CMK (cell line): ENCODE measurements at regions not wholly inside any gene's neighbourhood (a gene's known extent, or its start where the extent isn't known, plus 50 kb on each side); places are given as distances from the start of the nearest gene placed in this dataset.

Experiments
- DNase-seq: peaks from one replicate; pipeline ENCODE4 v3.0.0-alpha.2; 2010; ENCODE audit warnings: low read depth

GRCh38 chr3:159789017-159789416, 199.6 kb upstream of the IL12A start:
- no peak for DNase-seq

GRCh38 chr3:159789742-159790635, 198.6 kb upstream of the IL12A start:
- no peak for DNase-seq

GRCh38 chr3:159791336-159791735, 197.3 kb upstream of the IL12A start:
- no peak for DNase-seq

- DNase-seq = no peak
Observed at GRCh38 chr3:159792070-159792469, 196.6 kb upstream of the IL12A start.

- no peak for DNase-seq
Observed at GRCh38 chr3:159795042-159795441, 193.6 kb upstream of the IL12A start.

GRCh38 chr3:159795681-159796175, 192.9 kb upstream of the IL12A start:
- DNase-seq = no peak

GRCh38 chr3:159796226-159796625, 192.4 kb upstream of the IL12A start:
- no peak for DNase-seq

GRCh38 chr3:159796744-159797143, 191.9 kb upstream of the IL12A start:
- no peak for DNase-seq

GRCh38 chr3:159797771-159798170, 190.9 kb upstream of the IL12A start:
- no peak for DNase-seq

- DNase-seq = no peak
Observed at GRCh38 chr3:159798951-159799350, 189.7 kb upstream of the IL12A start.

GRCh38 chr3:159800434-159801155, 188.0 kb upstream of the IL12A start:
- no peak for DNase-seq

GRCh38 chr3:159802864-159803263, 185.8 kb upstream of the IL12A start:
- DNase-seq = no peak

GRCh38 chr3:159803459-159803858, 185.2 kb upstream of the IL12A start:
- DNase-seq = no peak

GRCh38 chr3:159804726-159805410, 183.8 kb upstream of the IL12A start:
- peak; percentile 7 for DNase-seq

- DNase-seq = no peak
Observed at GRCh38 chr3:159805411-159805772, 183.2 kb upstream of the IL12A start.

GRCh38 chr3:159806412-159806811, 182.2 kb upstream of the IL12A start:
- DNase-seq = no peak

GRCh38 chr3:159807137-159808040, 181.2 kb upstream of the IL12A start:
- DNase-seq = no peak

GRCh38 chr3:159813822-159814531, 174.7 kb upstream of the IL12A start:
- DNase-seq = no peak

- DNase-seq = no peak
Observed at GRCh38 chr3:159816512-159816911, 172.1 kb upstream of the IL12A start.

- no peak for DNase-seq
Observed at GRCh38 chr3:159817126-159817525, 171.5 kb upstream of the IL12A start.

GRCh38 chr3:159817571-159817970, 171.1 kb upstream of the IL12A start:
- no peak for DNase-seq
